ENCODE measurements at regions not wholly inside any gene's neighbourhood (a gene's known extent, or its start where the extent isn't known, plus 50 kb on each side); places are given as distances from the start of the nearest gene placed in this dataset.
"Not testable (repeated sequence)": the region's sequence is repeated elsewhere in the genome, so short reads cannot be mapped to it uniquely, and the experiment has no call there.

GRCh38 chrX:63179852-63180251, 171.3 kb downstream of the SPIN4 start:
- DNase-seq (ENCODE audit: low spot score) = not testable (repeated sequence)

DNA sequence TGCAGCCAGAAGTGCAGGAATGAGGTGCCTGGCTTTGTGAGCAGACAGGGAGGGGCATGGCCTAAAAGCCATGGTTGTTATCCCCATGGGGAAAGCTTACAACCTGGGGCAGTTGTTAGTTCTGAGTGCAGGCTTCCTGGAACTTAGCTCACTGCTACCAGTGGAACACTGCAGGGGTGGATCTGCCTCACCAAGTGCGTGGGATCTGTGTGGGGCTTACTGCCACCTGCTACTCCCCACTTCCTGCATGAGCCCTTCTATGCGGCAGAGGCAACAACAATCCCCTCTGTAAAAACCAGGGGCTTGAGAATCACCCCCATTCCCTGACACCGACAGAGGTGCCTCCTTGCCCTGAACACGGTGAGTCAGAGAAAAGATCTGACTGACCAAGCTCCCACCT, 174.6 kb downstream of the SPIN4 start:
- not testable (repeated sequence) for DNase-seq (ENCODE audit: low spot score)

DNA sequence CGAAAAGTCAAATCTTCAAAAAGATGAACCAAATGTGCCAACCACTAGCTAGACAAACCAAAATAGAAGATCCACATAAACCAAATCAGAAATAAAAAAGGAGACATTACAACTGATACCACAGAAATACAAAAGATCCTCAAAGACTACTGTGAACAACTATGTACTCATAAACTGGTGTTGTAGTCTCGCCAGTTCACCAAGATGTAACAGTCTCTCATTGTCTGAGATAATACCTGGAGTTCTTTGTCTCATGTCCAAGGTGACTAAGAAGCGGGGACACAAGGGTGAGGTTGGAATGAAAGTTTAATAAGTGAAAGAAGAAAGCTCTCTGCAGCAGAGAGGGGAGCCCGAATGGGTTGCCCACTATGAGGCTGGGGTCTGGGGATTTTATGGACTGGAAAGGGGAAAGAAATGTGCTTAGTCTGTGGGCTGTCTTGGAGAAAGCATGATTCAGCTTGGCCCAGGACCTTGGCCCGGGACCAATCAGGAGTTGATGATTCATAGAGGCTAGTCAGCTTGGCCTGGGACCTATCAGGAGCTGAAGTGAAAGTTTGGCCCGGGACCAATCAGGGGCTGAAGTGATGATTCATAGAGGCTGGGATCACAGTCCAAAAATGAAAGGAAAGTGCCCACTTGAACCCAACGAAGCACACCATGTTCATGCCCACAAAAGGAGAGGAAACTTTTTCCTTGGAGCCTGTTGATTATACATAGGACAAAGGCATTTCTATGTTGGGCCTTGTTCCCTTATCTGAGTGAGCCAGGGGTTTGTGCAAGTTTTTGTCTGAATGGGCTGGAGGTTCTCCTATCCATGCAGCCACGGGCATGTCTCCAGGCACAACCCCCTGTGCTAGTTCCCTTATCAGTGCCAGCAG, 177.1 kb downstream of the SPIN4 start:
- DNase-seq (ENCODE audit: low spot score) = not testable (repeated sequence)

GRCh38 chrX:63169416-63169815, 181.7 kb downstream of the SPIN4 start:
- not testable (repeated sequence) for DNase-seq (ENCODE audit: low spot score)

DNA sequence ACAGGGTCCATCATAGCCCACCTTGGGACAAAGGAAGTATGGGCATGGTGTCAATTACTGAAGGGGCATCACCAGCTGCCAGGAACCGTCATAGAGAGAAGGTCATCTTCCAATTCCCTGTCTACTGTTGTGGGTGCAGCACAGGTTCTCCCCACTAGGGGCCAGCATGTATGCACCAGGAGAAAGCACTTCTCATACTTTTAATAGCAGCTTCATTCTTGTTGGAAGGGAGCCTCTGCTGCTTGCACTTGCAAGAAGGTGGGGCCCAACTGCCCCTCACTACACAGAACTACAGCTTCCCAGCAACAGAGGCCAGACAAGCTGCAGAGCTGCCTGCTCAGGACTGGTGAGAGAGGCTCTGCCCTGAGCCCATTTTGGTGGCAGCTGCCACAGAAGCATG, 182.2 kb downstream of the SPIN4 start:
- not testable (repeated sequence) for DNase-seq (ENCODE audit: low spot score)

GRCh38 chrX:63167002-63167401, 184.1 kb downstream of the SPIN4 start:
- DNase-seq (ENCODE audit: low spot score) = not testable (repeated sequence)

DNA sequence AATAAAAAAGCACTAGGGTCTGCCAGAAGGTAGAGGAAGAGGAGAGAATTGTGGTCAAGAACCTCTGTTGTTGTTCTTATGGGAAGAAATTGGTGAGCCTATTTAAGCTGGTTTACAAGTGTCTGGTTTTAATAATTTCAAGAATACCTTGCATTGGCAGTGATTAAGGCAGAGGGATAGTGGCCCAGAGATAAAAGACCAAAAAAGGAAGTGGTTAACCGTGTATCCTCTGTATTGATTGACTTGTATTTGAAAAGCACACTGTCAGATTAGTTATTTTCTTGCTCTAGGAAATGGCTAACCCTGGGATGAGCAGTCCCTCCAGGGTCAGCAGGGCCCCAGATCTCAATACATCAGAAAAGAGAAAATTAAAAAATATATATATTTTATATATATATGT, 190.1 kb downstream of the SPIN4 start:
- not testable (repeated sequence) for DNase-seq (ENCODE audit: low spot score)

DNA sequence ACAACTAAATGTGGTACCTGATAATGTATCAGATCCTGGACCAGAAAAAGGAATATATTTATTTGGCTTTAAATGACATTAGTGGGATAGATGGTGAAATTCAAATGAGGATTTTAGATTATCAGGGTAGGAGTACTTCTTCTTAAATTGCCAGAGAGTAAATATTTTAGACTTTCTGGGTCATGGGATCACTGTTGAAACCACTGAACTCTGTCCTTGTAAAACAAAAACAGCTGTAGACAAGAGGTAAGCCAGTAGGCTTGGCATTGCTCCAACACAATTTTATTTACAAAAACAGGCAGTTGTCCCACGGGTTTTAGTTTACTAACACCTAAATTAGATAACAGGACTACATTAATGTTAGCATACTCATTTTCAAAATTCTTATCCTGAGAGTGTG, 190.8 kb downstream of the SPIN4 start:
- not testable (repeated sequence) for DNase-seq (ENCODE audit: low spot score)

- not testable (repeated sequence) for DNase-seq (ENCODE audit: low spot score)
Observed at GRCh38 chrX:63145526-63145925, 205.6 kb downstream of the SPIN4 start.

- not testable (repeated sequence) for DNase-seq (ENCODE audit: low spot score)
Observed at GRCh38 chrX:63142588-63142987, 208.5 kb downstream of the SPIN4 start.

- DNase-seq (ENCODE audit: low spot score) = not testable (repeated sequence)
Observed at GRCh38 chrX:63135859-63136258, 215.3 kb downstream of the SPIN4 start.

- peak; percentile 31 for DNase-seq (ENCODE audit: low spot score)
Observed at GRCh38 chrX:63128509-63128908, 222.6 kb downstream of the SPIN4 start.

- DNase-seq (ENCODE audit: low spot score) = no peak
Observed at GRCh38 chrX:63115196-63115595, 235.9 kb downstream of the SPIN4 start.

- DNase-seq (ENCODE audit: low spot score) = no peak
Observed at GRCh38 chrX:63101879-63102620, 249.1 kb downstream of the SPIN4 start.

GRCh38 chrX:63058204-63058603, 292.9 kb downstream of the SPIN4 start:
- DNase-seq (ENCODE audit: low spot score) = no peak

DNA sequence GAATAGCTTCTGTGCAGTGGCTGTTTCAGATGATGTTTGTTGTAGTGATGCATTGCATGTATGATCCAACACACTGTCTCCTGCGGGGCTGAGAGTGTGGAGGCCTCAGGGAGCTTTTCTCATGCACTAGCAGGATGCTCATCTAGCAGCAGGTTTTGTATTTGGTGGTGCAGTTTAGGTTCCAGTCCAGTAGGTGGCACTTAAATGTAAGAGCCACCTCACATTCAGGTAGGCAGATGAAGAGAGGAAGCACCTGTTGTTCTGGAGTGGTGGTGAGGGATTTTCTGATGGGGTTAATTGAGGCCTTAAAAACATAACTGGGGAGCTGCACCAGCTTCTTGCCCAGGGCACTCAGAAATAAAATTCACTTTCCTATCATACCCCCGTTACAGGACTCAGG, 300.9 kb downstream of the SPIN4 start:
- DNase-seq (ENCODE audit: low spot score) = peak; percentile 2

- no peak for DNase-seq (ENCODE audit: low spot score)
Observed at GRCh38 chrX:63032811-63033210, 318.3 kb downstream of the SPIN4 start.

DNA sequence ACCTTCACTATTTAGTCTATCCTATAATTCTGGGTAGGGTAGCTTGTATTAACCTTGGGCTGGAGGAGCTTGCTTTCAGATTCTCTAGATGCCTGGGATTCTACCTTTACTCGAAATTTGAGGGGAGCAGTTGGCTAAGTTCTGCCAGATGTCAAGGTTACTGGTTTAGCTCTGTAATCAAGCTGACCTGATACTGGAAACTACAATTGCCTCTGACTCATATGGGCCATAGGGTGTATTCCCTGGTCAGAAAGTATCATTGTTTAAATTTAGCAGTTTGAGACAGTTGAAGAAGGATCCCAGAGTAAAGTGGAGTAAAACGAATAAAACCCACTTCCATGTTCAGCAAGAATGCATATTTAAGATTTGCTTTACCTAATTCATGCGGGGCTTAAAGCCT, 337.6 kb downstream of the SPIN4 start:
- no peak for DNase-seq (ENCODE audit: low spot score)

DNA sequence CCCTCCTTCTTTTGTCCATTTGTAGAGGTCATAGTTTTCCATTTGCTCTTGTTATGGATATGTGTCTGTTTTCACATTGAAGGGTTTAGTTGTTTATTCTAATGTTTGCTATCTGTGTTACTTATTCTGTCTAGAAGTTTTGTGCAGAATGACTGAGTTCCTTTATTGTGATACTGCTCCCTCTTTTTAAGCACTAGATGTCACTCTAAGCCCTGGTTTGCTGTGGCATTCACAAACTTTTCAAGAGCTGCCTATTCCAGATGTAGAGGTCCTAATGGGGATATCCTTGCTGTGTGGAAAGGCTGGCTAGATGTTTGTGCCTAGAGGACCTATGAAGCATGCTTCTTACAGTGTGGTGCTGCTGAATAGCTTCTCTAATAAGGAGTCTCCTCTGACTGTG, 338.6 kb downstream of the SPIN4 start:
- DNase-seq (ENCODE audit: low spot score) = no peak

- not testable (repeated sequence) for DNase-seq (ENCODE audit: low spot score)
Observed at GRCh38 chrX:63000196-63000595, 350.9 kb downstream of the SPIN4 start.
